PC-3 (cell line): ENCODE measurements at regions not wholly inside any gene's neighbourhood (a gene's known extent, or its start where the extent isn't known, plus 50 kb on each side); places are given as distances from the start of the nearest gene placed in this dataset.

Source experiments
- ATAC-seq: fragments of 200-7000 bp; cut with Tn5 transposase; 2 replicates; pipeline ENCODE4 v1.9.1; 2020; ENCODE audit warnings: mild to moderate bottlenecking, moderate library complexity
- BruUV-seq: library from RNA; stranded (reverse); fragments of 400-500 nt; replicated peaks from 2 replicates; lab custom pipeline; 2021; lab: Mats Ljungman, UMichigan
- CTCF ChIA-PET: fragments of 300-600 bp; sonication (Branson Sonifier 250); formaldehyde crosslinking; loops from one replicate; lab custom pipeline; 2022; ENCODE audit warnings: antibody characterized with exemption; lab: Charles Lee
- POLR2A ChIA-PET: fragments of 300-600 bp; sonication (Branson Sonifier 250); formaldehyde crosslinking; loops from one replicate; lab custom pipeline; 2022; ENCODE audit warnings: antibody characterized with exemption; ENCODE audit not compliant: unreplicated experiment; lab: Charles Lee
- DNase-seq: peaks from one replicate; pipeline ENCODE4 v3.0.0-alpha.2; 2015
- H2AFZ ChIP-seq: fragments of 300-600 bp; sonication (generic); 2 replicates; pipeline ENCODE4 v1.6.0; 2016; ENCODE audit warnings: antibody characterized with exemption, low read length
- H3F3A ChIP-seq: fragments of 300-600 bp; sonication (generic); one replicate; pipeline ENCODE4 v1.6.0; 2017; ENCODE audit warnings: antibody characterized with exemption, low read length, control low read depth, mild to moderate bottlenecking; ENCODE audit not compliant: unreplicated experiment
- H3K27ac ChIP-seq: fragments of 300-600 bp; sonication (generic); 2 replicates; pipeline ENCODE4 v1.5.1; 2016; ENCODE audit warnings: mild to moderate bottlenecking, low read length
- H3K27me3 ChIP-seq: fragments of 300-600 bp; sonication (generic); 2 replicates; pipeline ENCODE4 v1.6.1; 2016; ENCODE audit warnings: low read length, mixed read lengths
- H3K36me3 ChIP-seq: fragments of 300-600 bp; sonication (generic); 2 replicates; pipeline ENCODE4 v1.6.1; 2016; ENCODE audit warnings: low read depth, mixed run types, low read length, mixed read lengths
- H3K4me1 ChIP-seq: fragments of 300-600 bp; sonication (generic); 2 replicates; pipeline ENCODE4 v1.5.1; 2016; ENCODE audit warnings: low read length; ENCODE audit not compliant: insufficient read depth
- H3K4me2 ChIP-seq: fragments of 300-600 bp; sonication (generic); 2 replicates; pipeline ENCODE4 v1.6.0; 2016; ENCODE audit warnings: low read length
- H3K4me3 ChIP-seq: fragments of 300-600 bp; sonication (generic); 2 replicates; pipeline ENCODE4 v1.5.1; 2016; ENCODE audit warnings: mild to moderate bottlenecking, low read length, mixed read lengths
- H3K79me2 ChIP-seq: fragments of 300-600 bp; sonication (generic); 2 replicates; pipeline ENCODE4 v1.6.1; 2017; ENCODE audit warnings: low read length, mixed read lengths
- H3K9ac ChIP-seq: fragments of 300-600 bp; sonication (generic); 2 replicates; pipeline ENCODE4 v1.6.0; 2016; ENCODE audit warnings: mild to moderate bottlenecking, low read length
- H3K9me2 ChIP-seq: fragments of 300-600 bp; sonication (generic); replicated peaks from 2 replicates; pipeline ENCODE4 v1.6.1; 2016; ENCODE audit warnings: mixed run types, low read length, mixed read lengths
- H3K9me3 ChIP-seq: fragments of 300-600 bp; sonication (generic); 2 replicates; pipeline ENCODE4 v1.6.1; 2016; ENCODE audit warnings: low read length, mixed read lengths
- H4K20me1 ChIP-seq: fragments of 300-600 bp; sonication (generic); 2 replicates; pipeline ENCODE4 v1.6.1; 2016; ENCODE audit warnings: low read length, mixed read lengths
- EZH2 ChIP-seq: fragments of 300-600 bp; sonication (generic); IDR thresholded peaks from one replicate; pipeline ENCODE4 v1.6.1; 2017; ENCODE audit warnings: antibody characterized with exemption, mild to moderate bottlenecking, low read length; ENCODE audit not compliant: unreplicated experiment
- EZH2phosphoT487 ChIP-seq: fragments of 300-600 bp; sonication (generic); IDR thresholded peaks from 2 replicates; pipeline ENCODE4 v1.6.1; 2018; ENCODE audit warnings: mild to moderate bottlenecking, antibody characterized with exemption, low read length, borderline replicate concordance
- intact Hi-C: fragments of 100-400 bp; cut with micrococcal nuclease; formaldehyde crosslinking; loops from 2 replicates; pipeline ENCODE4 v1.9.0; 2023
- TF ChIP-seq, protein P1 (sequence below): fragments of 300-600 bp; sonication (generic); conservative IDR thresholded peaks from 2 replicates; pipeline ENCODE4 v1.5.1; 2017; ENCODE audit warnings: antibody characterized with exemption, low read depth, mild to moderate bottlenecking, low read length

DNA sequence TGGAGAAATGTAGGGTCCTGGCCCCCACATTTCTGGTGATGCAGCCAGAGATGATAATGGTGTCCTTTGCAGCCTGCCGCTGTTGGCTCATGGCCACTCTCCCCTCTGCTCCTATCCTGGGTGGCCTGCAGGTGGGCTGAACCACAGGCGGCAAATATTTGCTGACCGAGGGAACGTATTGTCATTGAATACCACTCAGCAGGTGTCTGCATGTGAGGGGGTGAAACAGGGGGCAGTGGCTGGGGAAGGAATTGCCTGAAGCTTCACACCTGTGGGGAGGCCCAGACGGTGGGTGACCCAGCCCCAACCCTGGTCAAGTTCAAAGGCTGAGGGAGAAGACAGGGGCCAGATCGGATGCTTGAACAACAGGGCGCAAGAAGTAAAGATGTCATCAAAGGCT is 73.3 kb upstream of the WNT11 start:
- Histone ChIP-seq H2AFZ (no peak overlapping the region), H3K4me2 (no peak overlapping the region), H3K36me3 (no peaks in the 10 kb centered on the region), H4K20me1 (no peaks in the 10 kb centered on the region), H3F3A (no peaks in the 10 kb centered on the region), H3K27ac (no peak overlapping the region), H3K27me3 (0 out of 2 replicates have a peak, but pooled peaks cover 2% of the 10 kb centered on the region), H3K9me2 (no peaks in the 10 kb centered on the region), H3K79me2 (no peaks in the 10 kb centered on the region), H3K4me3 (no peak overlapping the region), H3K9me3 (no peaks in the 10 kb centered on the region), H3K9ac (no peak overlapping the region), H3K4me1 (no peaks in the 10 kb centered on the region)
- BruUV-seq: no TSS peak
- TF ChIP-seq EZH2phosphoT487 (no peak), EZH2 (no peak)
- TF ChIP-seq, protein P1, sequence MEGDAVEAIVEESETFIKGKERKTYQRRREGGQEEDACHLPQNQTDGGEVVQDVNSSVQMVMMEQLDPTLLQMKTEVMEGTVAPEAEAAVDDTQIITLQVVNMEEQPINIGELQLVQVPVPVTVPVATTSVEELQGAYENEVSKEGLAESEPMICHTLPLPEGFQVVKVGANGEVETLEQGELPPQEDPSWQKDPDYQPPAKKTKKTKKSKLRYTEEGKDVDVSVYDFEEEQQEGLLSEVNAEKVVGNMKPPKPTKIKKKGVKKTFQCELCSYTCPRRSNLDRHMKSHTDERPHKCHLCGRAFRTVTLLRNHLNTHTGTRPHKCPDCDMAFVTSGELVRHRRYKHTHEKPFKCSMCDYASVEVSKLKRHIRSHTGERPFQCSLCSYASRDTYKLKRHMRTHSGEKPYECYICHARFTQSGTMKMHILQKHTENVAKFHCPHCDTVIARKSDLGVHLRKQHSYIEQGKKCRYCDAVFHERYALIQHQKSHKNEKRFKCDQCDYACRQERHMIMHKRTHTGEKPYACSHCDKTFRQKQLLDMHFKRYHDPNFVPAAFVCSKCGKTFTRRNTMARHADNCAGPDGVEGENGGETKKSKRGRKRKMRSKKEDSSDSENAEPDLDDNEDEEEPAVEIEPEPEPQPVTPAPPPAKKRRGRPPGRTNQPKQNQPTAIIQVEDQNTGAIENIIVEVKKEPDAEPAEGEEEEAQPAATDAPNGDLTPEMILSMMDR: no peak
- no peak for ATAC-seq
- ChIA-PET POLR2A (no interaction called here), CTCF (no interaction called here)
- intact Hi-C loops: no loop called here
- no peak for DNase-seq

DNA sequence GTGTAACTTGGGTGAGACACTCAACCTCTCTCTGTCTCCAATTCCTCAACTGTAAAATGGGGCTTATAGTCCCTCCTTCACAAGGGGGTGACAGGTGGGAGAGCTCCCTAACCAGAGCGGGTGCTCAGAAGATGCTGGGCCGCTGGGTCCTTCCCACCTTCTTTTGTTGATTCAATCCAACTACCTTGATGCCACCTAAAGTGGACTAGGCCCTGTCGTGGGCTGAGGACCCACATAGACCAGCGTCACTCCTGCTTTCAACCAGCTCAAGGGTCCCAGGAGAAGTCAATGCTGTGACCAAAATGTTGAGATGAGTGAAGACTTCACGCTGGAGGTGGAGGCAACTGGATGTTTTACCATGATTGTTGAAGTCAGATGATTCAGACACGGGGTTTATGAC is 72.7 kb upstream of the WNT11 start:
- no peaks in the 10 kb centered on the region for H3F3A ChIP-seq
- ATAC-seq: no peak
- ChIA-PET POLR2A (no interaction called here), CTCF (no interaction called here)
- BruUV-seq: no TSS peak
- no peaks in the 10 kb centered on the region for H3K4me1 ChIP-seq
- no peak for DNase-seq
- H3K79me2 ChIP-seq: no peaks in the 10 kb centered on the region
- intact Hi-C loops: no loop called here
- no peaks in the 10 kb centered on the region for H3K36me3 ChIP-seq
- no peaks in the 10 kb centered on the region for H3K9me3 ChIP-seq
- 0 out of 2 replicates have a peak, but pooled peaks cover 2% of the 10 kb centered on the region for H3K27me3 ChIP-seq
- H3K9me2 ChIP-seq: no peaks in the 10 kb centered on the region
- TF ChIP-seq EZH2 (no peak), EZH2phosphoT487 (no peak)
- TF ChIP-seq, protein P1: no peak
- no peak overlapping the region for H3K9ac ChIP-seq
- H3K27ac ChIP-seq: no peak overlapping the region
- no peak overlapping the region for H2AFZ ChIP-seq
- no peaks in the 10 kb centered on the region for H4K20me1 ChIP-seq
- H3K4me3 ChIP-seq: no peak overlapping the region
- no peak overlapping the region for H3K4me2 ChIP-seq

DNA sequence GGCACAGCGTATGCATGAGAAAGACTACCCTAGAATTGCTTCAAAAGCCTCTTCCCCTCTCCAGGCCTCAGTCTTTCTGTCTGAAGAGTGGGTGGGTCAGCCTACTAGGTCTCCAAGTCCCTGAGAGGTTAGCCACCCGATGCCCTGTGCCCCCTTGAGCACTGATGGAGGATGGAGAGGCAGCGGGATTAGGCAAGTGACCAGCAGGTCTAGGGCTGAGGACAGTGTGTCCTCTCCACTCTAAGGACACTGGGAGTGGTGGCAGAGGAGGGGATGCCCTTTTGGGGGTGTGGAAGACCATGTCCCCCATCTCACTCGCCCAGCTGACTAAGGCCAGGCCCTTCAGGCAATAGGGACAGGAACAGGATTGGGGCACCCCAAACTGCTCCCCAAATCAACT is 72.2 kb upstream of the WNT11 start:
- TF ChIP-seq EZH2phosphoT487 (no peak), EZH2 (no peak)
- TF ChIP-seq, protein P1: no peak

More for the DNA sequence above, 72.2 kb upstream of the WNT11 start:
- Histone ChIP-seq H3K9me3 (no peaks in the 10 kb centered on the region), H3K9ac (no peak overlapping the region), H3K27ac (no peak overlapping the region), H3K4me2 (no peak overlapping the region), H3F3A (no peaks in the 10 kb centered on the region), H3K4me3 (no peak overlapping the region), H3K4me1 (no peaks in the 10 kb centered on the region), H3K79me2 (no peaks in the 10 kb centered on the region), H2AFZ (no peak overlapping the region), H4K20me1 (no peaks in the 10 kb centered on the region), H3K36me3 (no peaks in the 10 kb centered on the region), H3K9me2 (no peaks in the 10 kb centered on the region), H3K27me3 (0 out of 2 replicates have a peak, but pooled peaks cover 2% of the 10 kb centered on the region)
- BruUV-seq: no TSS peak
- ATAC-seq (no peak), DNase-seq (no peak)
- CTCF ChIA-PET: no interaction called here
- intact Hi-C loops: no loop called here
- POLR2A ChIA-PET: no interaction called here
